ENCODE measurements at regions not wholly inside any gene's neighbourhood (a gene's known extent, or its start where the extent isn't known, plus 50 kb on each side); places are given as distances from the start of the nearest gene placed in this dataset.

- TF ChIP-seq CTCF (IDR thresholded peaks at IDR 0.05; ENCODE audit: low read length) (no peak), EZH2 (optimal IDR thresholded peaks at IDR 0.05; ENCODE audit: low read depth, low read length) (no peak)
Observed at GRCh38 chr15:60126200-60126599, 122.1 kb downstream of the FOXB1 start.

Data from MM.1S (cell line).